AG04450 (cell line): ENCODE measurements at regions not wholly inside any gene's neighbourhood (a gene's known extent, or its start where the extent isn't known, plus 50 kb on each side); places are given as distances from the start of the nearest gene placed in this dataset.
"Not testable (repeated sequence)": the region's sequence is repeated elsewhere in the genome, so short reads cannot be mapped to it uniquely, and the experiment has no call there.

Experiments used
- CTCF ChIA-PET: fragments of 300-600, 350-600 bp; formaldehyde crosslinking; extraction: SDS; loops from one replicate; lab custom pipeline; 2022; ENCODE audit warnings: antibody characterized with exemption, inconsistent platforms; lab: Charles Lee
- POLR2A ChIA-PET: fragments of 350-600 bp; formaldehyde crosslinking; extraction: SDS; loops from one replicate; lab custom pipeline; 2021; ENCODE audit warnings: antibody characterized with exemption, inconsistent platforms; lab: Yijun Ruan, JAX
- DNase-seq: peaks from one replicate; pipeline ENCODE4 v3.0.0-alpha.2; 2011; ENCODE audit warnings: low read depth, low spot score
- H3K27ac ChIP-seq: one replicate; pipeline ENCODE4 v1.5.1; 2012; ENCODE audit warnings: low read depth, low read length, control low read depth
- H3K27me3 ChIP-seq: one replicate; pipeline ENCODE4 v1.6.0; 2012; ENCODE audit warnings: low read length; ENCODE audit not compliant: control insufficient read depth, insufficient read depth
- H3K4me3 ChIP-seq: 2 replicates; pipeline ENCODE4 v1.5.1; 2011; ENCODE audit warnings: mild to moderate bottlenecking, low read depth, low read length, control low read depth
- H3K9me3 ChIP-seq: 2 replicates; pipeline ENCODE4 v1.5.1; 2012; ENCODE audit warnings: low read length; ENCODE audit not compliant: control insufficient read depth, insufficient read depth
- TF ChIP-seq, protein P1 (sequence below): IDR thresholded peaks from 2 replicates; pipeline ENCODE4 v1.5.1; 2011; ENCODE audit warnings: low read depth, low read length, control low read depth, inconsistent platforms

DNA sequence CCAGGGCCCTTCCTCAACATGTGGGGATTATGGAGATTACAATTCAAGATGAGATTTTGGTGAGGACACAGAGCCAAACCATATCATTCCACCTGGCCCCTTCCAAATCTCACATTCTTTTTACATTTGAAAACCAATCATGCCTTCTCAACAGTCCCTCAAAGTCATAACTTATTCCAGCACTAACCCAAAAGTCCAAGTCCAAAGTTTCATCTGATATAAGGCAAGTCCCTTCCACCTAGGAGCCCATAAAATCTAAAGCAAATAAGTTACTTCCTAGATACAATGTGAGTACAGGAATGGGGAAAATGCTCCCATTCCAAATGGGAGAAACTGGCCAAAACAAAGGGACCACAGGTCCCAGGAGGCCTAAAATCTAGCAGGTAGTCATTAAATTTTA, 309.5 kb upstream of the SLITRK3 start:
- no peaks in the 10 kb centered on the region for H3K27me3 ChIP-seq
- DNase-seq: no peak
- POLR2A ChIA-PET: no interaction called here
- H3K4me3 ChIP-seq: no peak overlapping the region
- TF ChIP-seq, protein P1, sequence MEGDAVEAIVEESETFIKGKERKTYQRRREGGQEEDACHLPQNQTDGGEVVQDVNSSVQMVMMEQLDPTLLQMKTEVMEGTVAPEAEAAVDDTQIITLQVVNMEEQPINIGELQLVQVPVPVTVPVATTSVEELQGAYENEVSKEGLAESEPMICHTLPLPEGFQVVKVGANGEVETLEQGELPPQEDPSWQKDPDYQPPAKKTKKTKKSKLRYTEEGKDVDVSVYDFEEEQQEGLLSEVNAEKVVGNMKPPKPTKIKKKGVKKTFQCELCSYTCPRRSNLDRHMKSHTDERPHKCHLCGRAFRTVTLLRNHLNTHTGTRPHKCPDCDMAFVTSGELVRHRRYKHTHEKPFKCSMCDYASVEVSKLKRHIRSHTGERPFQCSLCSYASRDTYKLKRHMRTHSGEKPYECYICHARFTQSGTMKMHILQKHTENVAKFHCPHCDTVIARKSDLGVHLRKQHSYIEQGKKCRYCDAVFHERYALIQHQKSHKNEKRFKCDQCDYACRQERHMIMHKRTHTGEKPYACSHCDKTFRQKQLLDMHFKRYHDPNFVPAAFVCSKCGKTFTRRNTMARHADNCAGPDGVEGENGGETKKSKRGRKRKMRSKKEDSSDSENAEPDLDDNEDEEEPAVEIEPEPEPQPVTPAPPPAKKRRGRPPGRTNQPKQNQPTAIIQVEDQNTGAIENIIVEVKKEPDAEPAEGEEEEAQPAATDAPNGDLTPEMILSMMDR: no peak
- CTCF ChIA-PET: no interaction called here
- H3K27ac ChIP-seq: no peak overlapping the region
- no peaks in the 10 kb centered on the region for H3K9me3 ChIP-seq

DNA sequence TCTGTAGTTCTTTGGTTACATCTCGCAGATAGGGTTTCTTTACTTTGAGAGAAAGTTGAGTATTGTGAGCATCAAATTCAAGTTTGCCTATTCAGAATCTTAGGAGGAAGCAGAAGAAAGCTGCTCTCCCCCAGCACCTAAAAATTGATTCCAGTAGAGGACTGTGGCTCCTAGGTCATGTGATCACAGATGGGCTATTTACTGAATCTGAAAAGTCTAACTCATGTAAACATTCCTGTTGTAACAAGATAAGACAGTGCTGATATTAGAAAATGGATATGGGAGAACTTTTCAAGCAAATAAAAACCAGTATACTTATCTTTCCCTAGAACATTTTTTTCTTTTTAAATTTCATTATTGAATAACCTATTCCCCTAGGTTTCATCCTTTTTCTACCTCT, 308.4 kb upstream of the SLITRK3 start:
- no peaks in the 10 kb centered on the region for H3K9me3 ChIP-seq
- no peak for DNase-seq
- no peak overlapping the region for H3K27ac ChIP-seq
- POLR2A ChIA-PET: no interaction called here
- CTCF ChIA-PET: no interaction called here
- TF ChIP-seq, protein P1: no peak
- no peak overlapping the region for H3K4me3 ChIP-seq
- H3K27me3 ChIP-seq: no peaks in the 10 kb centered on the region

DNA sequence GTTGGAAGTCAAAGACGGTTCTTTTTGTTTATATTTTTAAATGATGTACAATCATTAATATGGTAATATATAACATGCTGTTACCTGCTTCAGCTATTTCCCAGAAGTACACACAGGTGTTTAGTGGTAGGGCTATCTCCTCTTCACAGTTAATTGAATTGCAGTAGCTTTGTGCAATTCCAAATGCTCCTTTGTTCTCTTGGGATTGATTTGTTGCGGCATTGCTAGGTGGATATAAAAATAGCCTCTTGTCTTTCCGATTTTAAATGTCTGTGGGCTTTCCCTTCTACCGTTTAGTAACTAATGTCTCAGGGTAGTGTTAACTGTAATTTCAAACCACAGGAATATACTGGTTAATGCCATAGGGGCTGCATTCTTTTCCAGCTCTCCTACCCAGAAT, 307.6 kb upstream of the SLITRK3 start:
- TF ChIP-seq, protein P1: no peak
- no peaks in the 10 kb centered on the region for H3K27me3 ChIP-seq
- no peak overlapping the region for H3K27ac ChIP-seq
- CTCF ChIA-PET: no interaction called here
- POLR2A ChIA-PET: no interaction called here
- no peak for DNase-seq
- no peaks in the 10 kb centered on the region for H3K9me3 ChIP-seq
- H3K4me3 ChIP-seq: no peak overlapping the region

DNA sequence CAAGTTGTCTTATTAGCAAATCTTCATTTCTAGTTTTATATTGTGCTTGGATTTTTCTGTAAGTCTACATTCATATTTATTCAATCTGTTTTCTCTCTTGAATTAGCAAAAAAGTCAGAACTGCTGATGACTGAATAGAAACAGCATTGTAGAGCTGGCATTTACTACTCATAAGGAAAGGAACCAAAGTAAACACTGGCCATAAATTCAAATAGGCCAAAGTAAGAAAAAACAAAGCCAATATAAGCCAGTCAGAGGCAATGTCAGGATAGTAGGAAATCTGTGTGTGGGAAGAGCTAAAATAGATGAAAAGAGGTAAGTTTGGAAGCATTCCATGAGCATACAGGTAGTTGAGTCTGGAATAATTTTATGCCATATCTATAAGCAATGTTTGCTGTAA, 307.2 kb upstream of the SLITRK3 start:
- TF ChIP-seq, protein P1: no peak
- Histone ChIP-seq H3K27me3 (no peaks in the 10 kb centered on the region), H3K27ac (no peak overlapping the region), H3K4me3 (no peak overlapping the region), H3K9me3 (no peaks in the 10 kb centered on the region)
- no peak for DNase-seq
- CTCF ChIA-PET: no interaction called here
- POLR2A ChIA-PET: no interaction called here

GRCh38 chr3:165502707-165503106, 306.5 kb upstream of the SLITRK3 start:
- no peak overlapping the region for H3K4me3 ChIP-seq
- DNase-seq: no peak
- no peak overlapping the region for H3K27ac ChIP-seq
- ChIA-PET CTCF (no interaction called here), POLR2A (no interaction called here)
- TF ChIP-seq, protein P1: no peak
- H3K9me3 ChIP-seq: no peaks in the 10 kb centered on the region
- H3K27me3 ChIP-seq: no peaks in the 10 kb centered on the region

DNA sequence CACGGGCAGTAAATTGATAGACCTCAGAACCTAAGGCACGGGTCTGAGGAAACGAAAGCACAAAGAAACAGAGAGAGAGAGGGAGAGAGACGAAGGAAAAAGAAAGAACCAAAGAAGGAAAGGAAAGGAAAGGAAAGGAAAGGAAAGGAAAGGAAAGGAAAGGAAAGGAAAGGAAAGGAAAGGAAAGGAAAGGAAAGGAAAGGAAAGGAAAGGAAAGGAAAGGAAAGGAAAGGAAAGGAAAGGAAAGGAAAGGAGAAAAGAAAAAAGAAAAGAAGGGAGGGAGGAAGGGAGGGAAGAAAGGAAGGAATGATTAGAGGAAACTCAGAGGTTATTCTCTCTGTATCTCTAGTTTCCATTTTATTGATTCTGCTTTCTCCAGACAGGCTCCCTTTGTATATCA, 302.6 kb upstream of the SLITRK3 start:
- H3K27ac ChIP-seq, H3K4me3 ChIP-seq, CTCF ChIA-PET, H3K27me3 ChIP-seq, POLR2A ChIA-PET, H3K9me3 ChIP-seq, DNase-seq: not testable (repeated sequence)
